ENCODE measurements at regions not wholly inside any gene's neighbourhood (a gene's known extent, or its start where the extent isn't known, plus 50 kb on each side); places are given as distances from the start of the nearest gene placed in this dataset.

DNA sequence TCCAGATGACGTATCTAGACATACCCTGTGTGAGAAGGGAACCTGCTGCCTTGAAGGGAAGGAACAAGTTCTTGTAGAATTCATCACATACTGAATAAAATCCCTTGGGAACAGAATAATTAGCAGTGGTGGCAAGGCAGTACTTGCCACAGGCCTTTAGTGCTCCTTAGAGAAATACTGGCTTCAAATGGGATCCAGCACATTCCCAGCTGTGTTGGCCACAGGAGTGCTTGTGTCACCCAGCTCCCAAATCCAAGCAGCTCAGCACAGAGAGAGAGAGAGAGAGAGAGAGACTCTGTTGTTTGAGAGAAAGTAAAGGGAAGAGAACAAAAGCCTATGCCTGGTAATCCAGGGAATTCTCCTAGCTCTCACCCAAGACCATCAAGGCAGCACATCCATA, 969.0 kb upstream of the ALCAM start:
- Mint-ChIP-seq H3K4me3 (ENCODE audit: unreplicated experiment) (no peak overlapping the region), H3K36me3 (ENCODE audit: low read depth) (peaks cover 6% of the 10 kb centered on the region), H3K27me3 (ENCODE audit: low read depth) (no peaks in the 10 kb centered on the region), H3K27ac (ENCODE audit: unreplicated experiment) (peak overlapping the region; percentile 72), H3K9me3 (ENCODE audit: low read depth) (peaks cover 16% of the 10 kb centered on the region), H3K4me1 (ENCODE audit: low read depth) (peaks cover 38% of the 10 kb centered on the region)
- DNase-seq (ENCODE audit: low spot score) = no peak
- TF ChIP-seq, protein P1, sequence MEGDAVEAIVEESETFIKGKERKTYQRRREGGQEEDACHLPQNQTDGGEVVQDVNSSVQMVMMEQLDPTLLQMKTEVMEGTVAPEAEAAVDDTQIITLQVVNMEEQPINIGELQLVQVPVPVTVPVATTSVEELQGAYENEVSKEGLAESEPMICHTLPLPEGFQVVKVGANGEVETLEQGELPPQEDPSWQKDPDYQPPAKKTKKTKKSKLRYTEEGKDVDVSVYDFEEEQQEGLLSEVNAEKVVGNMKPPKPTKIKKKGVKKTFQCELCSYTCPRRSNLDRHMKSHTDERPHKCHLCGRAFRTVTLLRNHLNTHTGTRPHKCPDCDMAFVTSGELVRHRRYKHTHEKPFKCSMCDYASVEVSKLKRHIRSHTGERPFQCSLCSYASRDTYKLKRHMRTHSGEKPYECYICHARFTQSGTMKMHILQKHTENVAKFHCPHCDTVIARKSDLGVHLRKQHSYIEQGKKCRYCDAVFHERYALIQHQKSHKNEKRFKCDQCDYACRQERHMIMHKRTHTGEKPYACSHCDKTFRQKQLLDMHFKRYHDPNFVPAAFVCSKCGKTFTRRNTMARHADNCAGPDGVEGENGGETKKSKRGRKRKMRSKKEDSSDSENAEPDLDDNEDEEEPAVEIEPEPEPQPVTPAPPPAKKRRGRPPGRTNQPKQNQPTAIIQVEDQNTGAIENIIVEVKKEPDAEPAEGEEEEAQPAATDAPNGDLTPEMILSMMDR (IDR thresholded peaks at IDR 0.05) = no peak

DNA sequence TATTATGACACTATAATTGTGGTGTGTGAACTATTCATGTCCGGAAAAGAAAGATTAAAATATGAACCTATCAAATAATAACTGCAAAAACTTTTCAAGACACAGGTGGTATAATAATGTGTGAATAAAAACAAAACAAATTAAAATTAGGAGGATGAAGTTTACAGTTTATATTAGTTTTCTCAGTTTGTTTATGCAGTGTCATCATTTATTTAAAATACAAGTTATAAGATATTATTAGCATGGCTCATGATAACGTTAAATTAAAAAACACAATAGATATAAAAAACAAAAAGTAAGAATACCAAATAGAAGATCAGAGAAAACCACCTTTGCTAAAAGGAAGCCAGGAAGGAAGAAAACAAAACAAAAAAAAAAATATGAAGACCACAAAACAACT, 963.8 kb upstream of the ALCAM start:
- no peak overlapping the region for H3K27ac Mint-ChIP-seq (ENCODE audit: unreplicated experiment)
- H3K9me3 Mint-ChIP-seq (ENCODE audit: low read depth) = peaks cover 29% of the 10 kb centered on the region
- H3K27me3 Mint-ChIP-seq (ENCODE audit: low read depth) = no peaks in the 10 kb centered on the region
- DNase-seq (ENCODE audit: low spot score) = no peak
- TF ChIP-seq, protein P1 (IDR thresholded peaks at IDR 0.05) = no peak
- H3K4me3 Mint-ChIP-seq (ENCODE audit: unreplicated experiment) = no peak overlapping the region
- H3K36me3 Mint-ChIP-seq (ENCODE audit: low read depth) = peaks cover 8% of the 10 kb centered on the region
- H3K4me1 Mint-ChIP-seq (ENCODE audit: low read depth) = peaks cover 9% of the 10 kb centered on the region

DNA sequence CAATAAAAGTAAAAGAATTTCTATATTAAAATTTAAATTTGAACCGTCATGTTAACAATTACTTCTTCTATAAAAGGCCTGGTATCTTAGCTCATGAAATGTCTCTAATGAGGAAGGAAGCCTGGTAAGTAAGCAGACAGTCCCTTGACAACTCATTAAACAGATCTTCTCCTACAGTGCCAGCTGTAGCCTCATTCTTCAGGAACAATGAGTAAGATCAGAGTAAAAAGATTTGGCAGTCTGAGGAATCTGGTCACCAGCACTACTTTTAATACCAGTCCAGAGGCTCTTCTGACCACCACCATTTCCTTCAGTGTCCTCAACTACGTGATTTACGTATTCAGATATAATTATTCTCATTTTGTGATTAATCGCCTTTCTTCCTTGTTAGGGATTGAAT, 955.0 kb upstream of the ALCAM start:
- Mint-ChIP-seq H3K36me3 (ENCODE audit: low read depth) (no peaks in the 10 kb centered on the region), H3K27ac (ENCODE audit: unreplicated experiment) (no peak overlapping the region), H3K4me3 (ENCODE audit: unreplicated experiment) (no peak overlapping the region), H3K27me3 (ENCODE audit: low read depth) (no peaks in the 10 kb centered on the region), H3K4me1 (ENCODE audit: low read depth) (no peaks in the 10 kb centered on the region), H3K9me3 (ENCODE audit: low read depth) (peaks cover 2% of the 10 kb centered on the region)
- TF ChIP-seq, protein P1 (IDR thresholded peaks at IDR 0.05) = no peak
- DNase-seq (ENCODE audit: low spot score) = no peak

DNA sequence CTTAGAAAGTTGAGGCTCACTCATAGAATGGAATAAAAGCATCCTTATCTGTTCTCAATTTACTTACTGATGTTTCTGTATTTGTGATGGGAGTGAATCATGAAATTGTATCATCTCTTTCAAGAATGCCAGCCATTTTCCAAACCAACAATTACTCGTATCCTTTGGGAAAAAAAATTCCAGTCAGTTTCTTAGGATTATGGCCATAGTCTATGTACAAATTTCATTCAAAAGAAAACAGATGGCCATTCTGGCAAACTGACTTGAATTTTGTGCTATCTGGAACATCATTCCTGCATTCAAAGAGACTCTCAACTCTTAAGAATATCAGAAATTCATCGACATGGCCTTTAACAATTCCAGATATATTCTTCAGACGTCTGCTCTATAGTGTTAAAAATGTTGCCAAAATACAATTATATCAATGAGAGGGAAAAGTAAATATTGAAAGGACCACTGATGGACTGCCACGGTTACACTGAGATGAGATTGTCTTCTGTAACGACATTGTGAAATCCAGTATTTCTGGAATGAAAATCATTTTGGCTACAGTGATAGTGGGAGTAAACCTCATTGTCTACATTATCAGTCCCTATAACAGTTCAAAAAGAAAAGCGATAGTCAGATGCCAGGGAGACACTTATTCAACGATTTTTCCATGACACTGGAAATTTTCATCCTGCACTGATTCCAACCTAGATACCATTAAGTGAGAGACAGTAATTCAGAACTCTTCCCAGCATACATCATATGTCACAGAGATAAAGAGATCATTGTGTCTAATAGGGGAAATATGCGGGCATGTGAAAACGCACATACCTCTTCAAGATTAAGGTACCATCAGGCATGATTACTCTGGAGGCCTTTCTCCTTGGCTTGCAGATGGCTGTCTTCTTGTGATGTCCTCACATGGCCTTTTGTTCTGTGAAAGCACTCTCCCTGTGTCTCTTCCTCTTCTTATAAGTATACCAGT, 953.8 kb upstream of the ALCAM start:
- Mint-ChIP-seq H3K9me3 (ENCODE audit: low read depth) (no peaks in the 10 kb centered on the region), H3K36me3 (ENCODE audit: low read depth) (no peaks in the 10 kb centered on the region), H3K27ac (ENCODE audit: unreplicated experiment) (no peak overlapping the region), H3K4me1 (ENCODE audit: low read depth) (no peaks in the 10 kb centered on the region), H3K4me3 (ENCODE audit: unreplicated experiment) (no peak overlapping the region), H3K27me3 (ENCODE audit: low read depth) (no peaks in the 10 kb centered on the region)
- TF ChIP-seq, protein P1 (IDR thresholded peaks at IDR 0.05) = no peak
- no peak for DNase-seq (ENCODE audit: low spot score)

DNA sequence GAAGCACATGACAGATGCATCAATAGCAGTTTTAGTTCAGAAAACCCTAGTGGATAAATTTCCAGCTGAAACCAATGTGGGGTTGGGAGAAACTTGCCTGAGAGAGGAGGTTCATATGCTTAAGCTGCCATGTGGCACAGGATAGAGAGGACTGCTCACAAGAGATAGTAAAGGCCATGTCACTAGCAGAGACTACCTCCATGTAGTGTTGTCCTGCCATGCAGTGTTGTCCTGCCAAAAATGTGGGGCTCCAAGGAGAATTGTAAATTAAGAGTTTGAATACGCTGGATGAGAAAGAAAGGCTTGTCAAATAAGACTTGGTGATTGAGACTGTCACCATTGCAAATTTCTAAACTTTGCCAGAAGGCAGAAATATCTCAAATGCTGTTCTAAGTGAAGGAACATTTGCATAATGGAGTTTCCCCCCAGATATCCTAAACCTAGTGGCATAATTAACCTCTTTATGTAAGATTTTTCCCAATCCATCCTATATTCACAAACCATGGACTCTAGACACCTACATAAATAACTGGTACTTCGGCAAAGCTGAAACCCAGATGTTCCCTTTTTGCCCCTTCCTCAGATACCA, 938.3 kb upstream of the ALCAM start:
- TF ChIP-seq, protein P1 (IDR thresholded peaks at IDR 0.05) = no peak
- peaks cover 16% of the 10 kb centered on the region for H3K4me1 Mint-ChIP-seq (ENCODE audit: low read depth)
- H3K36me3 Mint-ChIP-seq (ENCODE audit: low read depth) = no peaks in the 10 kb centered on the region
- H3K27ac Mint-ChIP-seq (ENCODE audit: unreplicated experiment) = no peak overlapping the region
- H3K27me3 Mint-ChIP-seq (ENCODE audit: low read depth) = no peaks in the 10 kb centered on the region
- H3K9me3 Mint-ChIP-seq (ENCODE audit: low read depth) = peaks cover 6% of the 10 kb centered on the region
- no peak for DNase-seq (ENCODE audit: low spot score)
- no peak overlapping the region for H3K4me3 Mint-ChIP-seq (ENCODE audit: unreplicated experiment)
